ENCODE measurements at regions not wholly inside any gene's neighbourhood (a gene's known extent, or its start where the extent isn't known, plus 50 kb on each side); places are given as distances from the start of the nearest gene placed in this dataset.

DNA sequence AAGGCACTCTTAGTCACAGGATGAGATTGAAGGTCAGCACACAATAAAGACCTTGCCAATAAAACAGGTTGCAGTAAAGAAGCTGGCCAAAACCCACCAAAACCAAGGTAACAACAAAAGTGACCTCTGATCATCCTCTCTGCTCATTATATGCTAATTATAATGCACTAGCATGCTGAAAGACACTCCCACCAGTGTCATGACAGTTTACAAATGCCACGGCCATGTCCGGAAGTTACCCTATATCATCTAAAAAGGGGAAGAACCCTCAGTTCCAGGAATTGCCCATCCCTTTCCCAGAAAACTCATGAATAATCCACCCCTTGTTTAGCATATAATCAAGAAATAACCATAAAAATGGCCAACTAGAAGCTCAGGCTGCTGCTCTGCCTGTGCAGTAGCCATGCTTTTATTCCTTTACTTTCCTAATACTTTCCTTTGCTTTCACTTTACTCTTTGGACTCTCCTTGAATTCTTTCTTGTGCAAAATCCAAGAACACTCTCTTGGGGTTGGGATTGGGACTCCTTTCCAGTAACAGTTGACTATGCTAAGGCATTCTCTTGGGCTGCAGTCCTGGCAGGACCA is 527.3 kb upstream of the MAP3K7 start:
- Histone ChIP-seq H3K9me3 (ENCODE audit: low read depth, low read length, poor library complexity, severe bottlenecking) (no peaks in the 10 kb centered on the region), H3K36me3 (ENCODE audit: insufficient read depth, low read length, poor library complexity, severe bottlenecking) (no peaks in the 10 kb centered on the region), H3K27ac (ENCODE audit: low read depth, low read length, poor library complexity, severe bottlenecking) (no peak overlapping the region), H3K4me1 (ENCODE audit: insufficient read depth, low read length, poor library complexity, severe bottlenecking) (no peaks in the 10 kb centered on the region), H3K27me3 (replicated peaks; ENCODE audit: insufficient read depth, low read depth, low read length, poor library complexity) (no peaks in the 10 kb centered on the region), H3K4me3 (ENCODE audit: low read depth, low read length, poor library complexity, severe bottlenecking) (no peak overlapping the region)
- DNase-seq (ENCODE audit: low spot score): no peak
- intact Hi-C loops (cut with micrococcal nuclease; ENCODE audit: unreplicated experiment): no loop called here
- ChIA-PET CTCF (no interaction called here), POLR2A (ENCODE audit: low non-redundant PET) (no interaction called here)
- TF ChIP-seq, protein P1, sequence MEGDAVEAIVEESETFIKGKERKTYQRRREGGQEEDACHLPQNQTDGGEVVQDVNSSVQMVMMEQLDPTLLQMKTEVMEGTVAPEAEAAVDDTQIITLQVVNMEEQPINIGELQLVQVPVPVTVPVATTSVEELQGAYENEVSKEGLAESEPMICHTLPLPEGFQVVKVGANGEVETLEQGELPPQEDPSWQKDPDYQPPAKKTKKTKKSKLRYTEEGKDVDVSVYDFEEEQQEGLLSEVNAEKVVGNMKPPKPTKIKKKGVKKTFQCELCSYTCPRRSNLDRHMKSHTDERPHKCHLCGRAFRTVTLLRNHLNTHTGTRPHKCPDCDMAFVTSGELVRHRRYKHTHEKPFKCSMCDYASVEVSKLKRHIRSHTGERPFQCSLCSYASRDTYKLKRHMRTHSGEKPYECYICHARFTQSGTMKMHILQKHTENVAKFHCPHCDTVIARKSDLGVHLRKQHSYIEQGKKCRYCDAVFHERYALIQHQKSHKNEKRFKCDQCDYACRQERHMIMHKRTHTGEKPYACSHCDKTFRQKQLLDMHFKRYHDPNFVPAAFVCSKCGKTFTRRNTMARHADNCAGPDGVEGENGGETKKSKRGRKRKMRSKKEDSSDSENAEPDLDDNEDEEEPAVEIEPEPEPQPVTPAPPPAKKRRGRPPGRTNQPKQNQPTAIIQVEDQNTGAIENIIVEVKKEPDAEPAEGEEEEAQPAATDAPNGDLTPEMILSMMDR (conservative IDR thresholded peaks at IDR 0.05; ENCODE audit: low read depth, low read length): no peak
- TF ChIP-seq EZH2 (IDR thresholded peaks at IDR 0.05; ENCODE audit: borderline replicate concordance, low read depth, low read length, poor library complexity, severe bottlenecking): no peak
- BruUV-seq (replicated peaks): no TSS peak

DNA sequence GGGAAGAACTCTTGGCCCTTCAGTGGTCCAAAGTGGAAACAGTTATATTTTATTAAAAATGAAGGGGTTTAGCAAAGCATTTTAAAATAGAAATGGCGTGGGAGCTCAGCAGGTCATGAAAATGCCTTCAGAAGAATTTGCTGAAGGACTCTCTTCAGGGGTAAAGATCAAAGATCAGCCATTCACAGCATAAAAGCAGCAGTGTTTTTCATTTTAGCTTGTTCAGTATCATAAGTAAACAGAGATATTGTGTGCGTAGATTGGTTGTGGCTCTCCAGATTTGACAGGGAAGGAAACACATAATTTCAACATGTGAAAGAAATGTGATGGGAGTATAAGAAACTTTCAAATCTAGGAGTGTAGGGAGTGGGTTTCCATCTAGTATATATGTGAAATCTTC is 519.2 kb upstream of the MAP3K7 start:
- no TSS peak for BruUV-seq (replicated peaks)
- CTCF ChIA-PET: no interaction called here
- POLR2A ChIA-PET (ENCODE audit: low non-redundant PET): no interaction called here
- no peak overlapping the region for H3K4me3 ChIP-seq (ENCODE audit: low read depth, low read length, poor library complexity, severe bottlenecking)
- no peaks in the 10 kb centered on the region for H3K4me1 ChIP-seq (ENCODE audit: insufficient read depth, low read length, poor library complexity, severe bottlenecking)
- H3K36me3 ChIP-seq (ENCODE audit: insufficient read depth, low read length, poor library complexity, severe bottlenecking): no peaks in the 10 kb centered on the region
- no peak for DNase-seq (ENCODE audit: low spot score)
- no peaks in the 10 kb centered on the region for H3K27me3 ChIP-seq (replicated peaks; ENCODE audit: insufficient read depth, low read depth, low read length, poor library complexity)
- TF ChIP-seq, protein P1 (conservative IDR thresholded peaks at IDR 0.05; ENCODE audit: low read depth, low read length): no peak
- no peak for TF ChIP-seq EZH2 (IDR thresholded peaks at IDR 0.05; ENCODE audit: borderline replicate concordance, low read depth, low read length, poor library complexity, severe bottlenecking)
- intact Hi-C loops (cut with micrococcal nuclease; ENCODE audit: unreplicated experiment): no loop called here
- H3K9me3 ChIP-seq (ENCODE audit: low read depth, low read length, poor library complexity, severe bottlenecking): no peaks in the 10 kb centered on the region
- no peak overlapping the region for H3K27ac ChIP-seq (ENCODE audit: low read depth, low read length, poor library complexity, severe bottlenecking)

DNA sequence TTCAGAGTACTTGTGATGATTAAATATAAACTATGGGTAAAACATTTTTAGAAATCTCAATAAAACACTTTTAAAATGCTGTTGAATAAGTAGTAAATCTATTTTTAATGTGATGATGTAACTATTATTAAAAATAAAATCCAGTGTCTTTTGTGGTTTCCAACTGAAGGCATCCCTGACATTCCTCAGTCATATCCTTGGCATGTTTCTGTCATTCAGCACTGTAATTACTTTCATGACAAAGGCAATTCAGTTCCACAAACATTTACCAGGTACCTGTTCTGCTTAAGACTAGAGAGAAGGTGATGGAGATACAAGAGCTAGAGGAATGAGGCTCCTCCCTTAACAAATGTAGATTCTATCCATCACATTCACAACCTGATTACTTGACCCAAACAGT is 518.7 kb upstream of the MAP3K7 start:
- Histone ChIP-seq H3K27me3 (replicated peaks; ENCODE audit: insufficient read depth, low read depth, low read length, poor library complexity) (no peaks in the 10 kb centered on the region), H3K27ac (ENCODE audit: low read depth, low read length, poor library complexity, severe bottlenecking) (no peak overlapping the region), H3K36me3 (ENCODE audit: insufficient read depth, low read length, poor library complexity, severe bottlenecking) (no peaks in the 10 kb centered on the region), H3K9me3 (ENCODE audit: low read depth, low read length, poor library complexity, severe bottlenecking) (no peaks in the 10 kb centered on the region), H3K4me3 (ENCODE audit: low read depth, low read length, poor library complexity, severe bottlenecking) (no peak overlapping the region), H3K4me1 (ENCODE audit: insufficient read depth, low read length, poor library complexity, severe bottlenecking) (no peaks in the 10 kb centered on the region)
- intact Hi-C loops (cut with micrococcal nuclease; ENCODE audit: unreplicated experiment): no loop called here
- no TSS peak for BruUV-seq (replicated peaks)
- TF ChIP-seq, protein P1 (conservative IDR thresholded peaks at IDR 0.05; ENCODE audit: low read depth, low read length): no peak
- no peak for TF ChIP-seq EZH2 (IDR thresholded peaks at IDR 0.05; ENCODE audit: borderline replicate concordance, low read depth, low read length, poor library complexity, severe bottlenecking)
- no peak for DNase-seq (ENCODE audit: low spot score)
- POLR2A ChIA-PET (ENCODE audit: low non-redundant PET): no interaction called here
- CTCF ChIA-PET: no interaction called here

Measured in A673 (cell line).